Neural progenitor cell (in vitro differentiated cells): ENCODE measurements at regions not wholly inside any gene's neighbourhood (a gene's known extent, or its start where the extent isn't known, plus 50 kb on each side); places are given as distances from the start of the nearest gene placed in this dataset.

Experiments used
- CTCF ChIP-seq: fragments of 200-600 bp; sonication (generic); IDR thresholded peaks from 2 replicates; pipeline ENCODE4 v1.5.1; 2017; ENCODE audit warnings: antibody characterized with exemption, mild to moderate bottlenecking
- EZH2 ChIP-seq: fragments of 200-600 bp; sonication (generic); IDR thresholded peaks from 2 replicates; pipeline ENCODE4 v1.6.1; 2017; ENCODE audit warnings: antibody characterized with exemption, mild to moderate bottlenecking, moderate library complexity

GRCh38 chr9:38301376-38302106, 91.0 kb upstream of the ALDH1B1 start:
- TF ChIP-seq CTCF (no peak), EZH2 (no peak)
